ENCODE measurements at regions not wholly inside any gene's neighbourhood (a gene's known extent, or its start where the extent isn't known, plus 50 kb on each side); places are given as distances from the start of the nearest gene placed in this dataset.
A peak's percentile ranks its signal among the peaks of the same experiment; 100 is the strongest.

DNA sequence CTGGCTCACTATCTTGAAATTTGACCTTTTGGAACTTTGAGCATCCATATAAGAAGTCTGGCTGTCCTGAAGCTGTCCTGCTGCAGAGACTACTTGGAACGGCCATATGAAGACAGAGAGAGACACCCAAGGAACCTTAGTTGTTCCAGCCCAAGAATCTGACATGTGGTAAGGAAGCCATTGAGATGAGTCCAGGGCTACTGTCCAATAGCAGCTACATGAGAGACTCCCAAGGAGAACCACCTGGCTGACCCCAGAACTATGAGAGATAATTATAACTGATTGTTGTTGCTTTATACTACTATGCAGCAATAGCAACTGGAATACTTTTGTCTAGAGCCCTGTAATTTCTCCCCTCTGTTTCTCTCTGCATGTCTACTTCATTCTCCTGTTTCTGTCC lies 234.3 kb upstream of the TANK start:
- Histone ChIP-seq H3K27me3 (ENCODE audit: insufficient read depth, low read length) (no peaks in the 10 kb centered on the region), H3K4me1 (ENCODE audit: control insufficient read depth, insufficient read depth, low read length, unreplicated experiment) (peaks cover 34% of the 10 kb centered on the region), H3K36me3 (ENCODE audit: insufficient read depth, low read length) (no peaks in the 10 kb centered on the region), H3K27ac (ENCODE audit: low read depth, low read length) (no peak overlapping the region), H3K4me3 (ENCODE audit: low read depth, low read length) (no peak overlapping the region), H2AFZ (ENCODE audit: low read length, unreplicated experiment) (no peak overlapping the region), H3K79me2 (ENCODE audit: control insufficient read depth, insufficient read depth, low read length, unreplicated experiment) (no peaks in the 10 kb centered on the region)

DNA sequence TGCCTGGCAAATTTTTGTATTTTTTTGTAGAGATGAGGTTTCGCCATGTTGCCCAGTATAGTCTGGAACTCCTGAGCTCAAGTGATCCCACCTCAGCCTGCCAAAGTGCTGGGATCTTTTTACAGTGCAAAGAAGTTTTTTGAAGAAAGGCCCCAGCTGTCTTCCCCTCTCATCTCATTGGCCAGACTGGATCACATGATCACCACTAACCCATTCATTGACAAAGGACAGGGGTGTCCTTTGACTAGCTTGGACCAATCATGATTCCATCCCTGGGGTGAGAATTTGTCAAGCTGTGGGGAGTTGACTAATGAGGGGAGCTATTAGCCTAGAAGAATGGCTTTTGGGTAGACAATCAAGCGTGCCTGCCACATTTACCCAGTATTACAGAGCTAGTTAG lies 232.9 kb upstream of the TANK start:
- Histone ChIP-seq H3K79me2 (ENCODE audit: control insufficient read depth, insufficient read depth, low read length, unreplicated experiment) (no peaks in the 10 kb centered on the region), H3K36me3 (ENCODE audit: insufficient read depth, low read length) (no peaks in the 10 kb centered on the region), H2AFZ (ENCODE audit: low read length, unreplicated experiment) (no peak overlapping the region), H3K4me3 (ENCODE audit: low read depth, low read length) (no peak overlapping the region), H3K27ac (ENCODE audit: low read depth, low read length) (no peak overlapping the region), H3K4me1 (ENCODE audit: control insufficient read depth, insufficient read depth, low read length, unreplicated experiment) (peaks cover 22% of the 10 kb centered on the region), H3K27me3 (ENCODE audit: insufficient read depth, low read length) (no peaks in the 10 kb centered on the region)

DNA sequence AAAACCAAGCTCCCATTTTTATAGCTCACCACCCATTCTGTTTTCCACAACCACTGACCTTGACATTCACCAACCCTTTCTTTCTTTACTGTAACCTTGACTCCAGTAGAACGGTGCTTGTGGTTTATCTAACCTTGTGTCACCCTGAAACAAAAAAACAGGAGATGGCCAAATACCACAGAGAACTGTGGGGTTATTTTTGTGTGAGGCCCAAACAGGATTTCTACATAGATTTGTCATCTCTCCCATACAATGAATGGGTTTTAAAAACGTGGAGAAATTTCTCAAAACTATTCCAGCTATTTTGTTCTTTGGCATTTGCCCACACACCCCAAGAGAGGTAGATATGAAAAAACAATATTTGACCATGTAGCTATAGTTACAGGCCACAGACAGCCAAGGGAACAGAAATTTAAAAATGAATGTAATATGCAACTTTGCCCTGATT lies 231.3 kb upstream of the TANK start:
- Histone ChIP-seq H3K4me1 (ENCODE audit: control insufficient read depth, insufficient read depth, low read length, unreplicated experiment) (peaks cover 34% of the 10 kb centered on the region), H3K4me3 (ENCODE audit: low read depth, low read length) (no peak overlapping the region), H3K79me2 (ENCODE audit: control insufficient read depth, insufficient read depth, low read length, unreplicated experiment) (no peaks in the 10 kb centered on the region), H3K27me3 (ENCODE audit: insufficient read depth, low read length) (no peaks in the 10 kb centered on the region), H2AFZ (ENCODE audit: low read length, unreplicated experiment) (peak overlapping the region; percentile 69), H3K27ac (ENCODE audit: low read depth, low read length) (peak overlapping the region; percentile 87), H3K36me3 (ENCODE audit: insufficient read depth, low read length) (no peaks in the 10 kb centered on the region)

DNA sequence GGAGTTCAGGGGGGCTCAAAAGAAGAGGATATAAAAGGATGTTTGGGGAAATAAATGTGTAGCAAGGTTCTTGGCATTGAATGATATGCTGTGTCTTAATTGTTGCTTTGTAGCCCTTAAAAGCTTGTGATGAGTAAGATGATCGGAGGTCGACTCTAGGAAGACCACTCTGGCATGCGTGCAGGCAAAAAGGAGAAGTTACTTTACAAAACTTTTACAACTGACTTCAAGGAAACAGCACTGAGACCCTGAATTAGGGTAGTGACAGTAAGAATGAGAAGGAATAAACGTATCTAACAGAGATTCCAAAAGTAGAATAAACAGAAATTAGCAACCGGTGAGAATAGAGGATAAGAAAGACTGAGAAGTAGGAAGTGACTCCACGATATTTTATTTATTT lies 228.7 kb upstream of the TANK start:
- Histone ChIP-seq H3K4me3 (ENCODE audit: low read depth, low read length) (no peak overlapping the region), H2AFZ (ENCODE audit: low read length, unreplicated experiment) (no peak overlapping the region), H3K4me1 (ENCODE audit: control insufficient read depth, insufficient read depth, low read length, unreplicated experiment) (peaks cover 34% of the 10 kb centered on the region), H3K79me2 (ENCODE audit: control insufficient read depth, insufficient read depth, low read length, unreplicated experiment) (no peaks in the 10 kb centered on the region), H3K36me3 (ENCODE audit: insufficient read depth, low read length) (no peaks in the 10 kb centered on the region), H3K27ac (ENCODE audit: low read depth, low read length) (no peak overlapping the region), H3K27me3 (ENCODE audit: insufficient read depth, low read length) (no peaks in the 10 kb centered on the region)

DNA sequence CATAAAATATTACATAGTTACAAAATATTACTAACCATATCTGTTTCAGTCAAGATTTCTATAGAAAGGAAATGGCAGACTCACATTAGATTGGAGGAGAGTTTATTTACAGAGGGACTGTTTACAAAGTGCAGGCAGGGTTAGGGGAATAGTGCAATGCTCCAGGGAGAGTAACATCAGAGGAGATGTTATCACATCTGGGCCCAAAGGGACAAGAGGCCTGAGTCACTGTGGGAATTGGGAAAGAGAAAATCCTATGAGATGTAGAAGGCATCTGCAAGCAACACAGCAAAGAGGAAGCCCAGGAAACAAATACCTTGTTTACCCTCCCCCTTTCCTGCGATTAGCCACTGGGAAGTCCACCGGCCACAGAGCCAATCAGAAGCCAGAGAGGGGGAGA lies 227.3 kb upstream of the TANK start:
- H2AFZ ChIP-seq (ENCODE audit: low read length, unreplicated experiment): no peak overlapping the region
- peaks cover 34% of the 10 kb centered on the region for H3K4me1 ChIP-seq (ENCODE audit: control insufficient read depth, insufficient read depth, low read length, unreplicated experiment)
- peak overlapping the region; percentile 8 for H3K27ac ChIP-seq (ENCODE audit: low read depth, low read length)
- no peak overlapping the region for H3K4me3 ChIP-seq (ENCODE audit: low read depth, low read length)
- H3K27me3 ChIP-seq (ENCODE audit: insufficient read depth, low read length): no peaks in the 10 kb centered on the region
- no peaks in the 10 kb centered on the region for H3K36me3 ChIP-seq (ENCODE audit: insufficient read depth, low read length)
- H3K79me2 ChIP-seq (ENCODE audit: control insufficient read depth, insufficient read depth, low read length, unreplicated experiment): no peaks in the 10 kb centered on the region

DNA sequence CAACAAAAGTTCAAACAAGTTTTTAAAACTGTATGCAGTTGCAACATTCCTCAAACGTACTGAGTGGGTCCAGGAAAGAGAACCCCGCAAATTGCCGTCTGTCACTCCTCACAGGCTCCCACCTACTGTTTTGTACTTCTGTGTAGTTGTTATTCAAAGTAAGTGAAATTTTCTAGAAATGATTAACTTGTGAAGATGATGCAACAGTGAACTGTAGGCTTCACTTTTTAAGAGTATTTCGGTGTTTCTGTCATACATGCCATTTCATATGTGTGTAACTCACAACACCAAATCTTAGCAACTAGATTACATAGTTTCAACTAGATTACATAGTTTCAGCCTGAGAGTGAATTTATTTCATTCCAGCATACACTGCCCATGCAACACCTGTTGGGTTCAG lies 226.0 kb upstream of the TANK start:
- Histone ChIP-seq H3K79me2 (ENCODE audit: control insufficient read depth, insufficient read depth, low read length, unreplicated experiment) (no peaks in the 10 kb centered on the region), H2AFZ (ENCODE audit: low read length, unreplicated experiment) (no peak overlapping the region), H3K36me3 (ENCODE audit: insufficient read depth, low read length) (no peaks in the 10 kb centered on the region), H3K4me3 (ENCODE audit: low read depth, low read length) (no peak overlapping the region), H3K4me1 (ENCODE audit: control insufficient read depth, insufficient read depth, low read length, unreplicated experiment) (peaks cover 22% of the 10 kb centered on the region), H3K27ac (ENCODE audit: low read depth, low read length) (no peak overlapping the region), H3K27me3 (ENCODE audit: insufficient read depth, low read length) (no peaks in the 10 kb centered on the region)

DNA sequence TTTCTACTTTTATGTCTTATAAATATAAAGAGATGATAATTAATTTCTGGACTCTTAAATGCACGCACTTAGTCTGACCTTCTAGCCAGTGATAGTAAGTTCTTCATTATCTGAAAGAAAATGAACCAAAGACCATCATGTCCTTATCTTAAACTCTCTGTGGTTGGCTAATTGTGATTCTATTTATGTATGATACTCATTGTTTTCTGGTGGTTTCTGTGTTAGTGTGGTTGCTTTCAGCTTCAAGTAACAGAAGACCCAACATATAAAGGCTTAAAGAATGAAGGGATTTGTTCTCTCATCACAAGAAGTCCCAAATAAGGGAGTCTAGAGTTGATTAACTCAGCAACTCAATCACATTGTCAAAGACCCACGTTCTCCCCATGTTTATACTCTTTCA lies 225.2 kb upstream of the TANK start:
- no peak overlapping the region for H3K27ac ChIP-seq (ENCODE audit: low read depth, low read length)
- H3K79me2 ChIP-seq (ENCODE audit: control insufficient read depth, insufficient read depth, low read length, unreplicated experiment): no peaks in the 10 kb centered on the region
- H3K4me3 ChIP-seq (ENCODE audit: low read depth, low read length): no peak overlapping the region
- peaks cover 15% of the 10 kb centered on the region for H3K4me1 ChIP-seq (ENCODE audit: control insufficient read depth, insufficient read depth, low read length, unreplicated experiment)
- no peak overlapping the region for H2AFZ ChIP-seq (ENCODE audit: low read length, unreplicated experiment)
- no peaks in the 10 kb centered on the region for H3K27me3 ChIP-seq (ENCODE audit: insufficient read depth, low read length)
- no peaks in the 10 kb centered on the region for H3K36me3 ChIP-seq (ENCODE audit: insufficient read depth, low read length)

DNA sequence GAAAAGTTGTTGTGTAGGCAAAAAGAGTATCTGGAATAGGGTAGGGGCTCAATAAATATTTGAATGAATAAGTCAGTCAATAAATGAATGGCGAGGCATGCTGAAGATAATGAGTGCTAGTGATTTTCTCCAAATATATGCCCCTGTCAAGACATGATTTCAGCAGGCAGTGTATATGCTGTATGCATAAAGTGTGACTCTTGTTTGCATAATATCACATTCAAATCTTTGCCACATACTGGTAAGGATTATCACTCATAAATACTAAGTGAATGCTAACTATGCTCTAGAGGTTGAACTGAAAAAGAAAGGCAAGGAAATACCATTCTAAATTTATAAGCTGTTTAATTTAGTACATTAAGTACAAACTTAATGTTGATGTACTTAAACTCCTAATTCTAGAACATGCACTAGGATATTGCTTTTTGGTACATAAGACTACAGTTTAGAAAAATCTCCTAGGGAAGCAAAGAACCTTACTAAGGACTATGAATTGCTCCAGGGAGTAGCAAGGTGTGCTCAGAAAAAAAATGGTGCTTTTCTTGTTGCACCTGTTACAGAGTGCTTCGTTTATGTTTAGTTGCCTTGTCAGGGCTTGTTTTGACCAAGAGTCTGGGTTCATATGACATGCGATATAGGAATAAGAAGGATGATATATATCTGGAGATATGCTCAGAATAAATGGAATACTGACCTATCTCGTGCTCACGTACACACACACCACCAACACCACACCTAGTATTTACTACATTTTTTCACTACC lies 224.0 kb upstream of the TANK start:
- no peaks in the 10 kb centered on the region for H3K27me3 ChIP-seq (ENCODE audit: insufficient read depth, low read length)
- H3K4me3 ChIP-seq (ENCODE audit: low read depth, low read length): no peak overlapping the region
- no peaks in the 10 kb centered on the region for H3K36me3 ChIP-seq (ENCODE audit: insufficient read depth, low read length)
- H3K27ac ChIP-seq (ENCODE audit: low read depth, low read length): no peak overlapping the region
- H3K4me1 ChIP-seq (ENCODE audit: control insufficient read depth, insufficient read depth, low read length, unreplicated experiment): peaks cover 22% of the 10 kb centered on the region
- H2AFZ ChIP-seq (ENCODE audit: low read length, unreplicated experiment): no peak overlapping the region
- H3K79me2 ChIP-seq (ENCODE audit: control insufficient read depth, insufficient read depth, low read length, unreplicated experiment): no peaks in the 10 kb centered on the region

DNA sequence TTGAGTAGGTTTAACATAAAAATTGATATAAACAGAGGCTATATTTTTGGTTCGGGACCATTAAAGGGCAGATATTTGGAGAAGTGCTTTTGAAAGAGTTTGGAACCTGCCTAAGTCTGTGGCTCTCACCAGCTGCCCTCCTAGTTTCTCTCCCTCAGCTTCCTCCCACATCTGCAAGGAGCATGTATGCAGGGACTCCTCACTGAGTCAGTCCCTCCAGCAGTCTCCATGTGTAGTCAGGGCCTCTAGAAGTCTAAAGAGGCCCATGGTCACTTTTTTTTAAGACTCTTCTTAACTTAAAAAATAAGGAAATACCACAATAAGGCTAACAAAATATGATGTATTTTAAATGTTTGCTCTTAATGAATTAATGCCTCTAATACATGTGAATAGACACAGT lies 220.0 kb upstream of the TANK start:
- Histone ChIP-seq H2AFZ (ENCODE audit: low read length, unreplicated experiment) (no peak overlapping the region), H3K27me3 (ENCODE audit: insufficient read depth, low read length) (no peaks in the 10 kb centered on the region), H3K4me3 (ENCODE audit: low read depth, low read length) (no peak overlapping the region), H3K36me3 (ENCODE audit: insufficient read depth, low read length) (no peaks in the 10 kb centered on the region), H3K4me1 (ENCODE audit: control insufficient read depth, insufficient read depth, low read length, unreplicated experiment) (peaks cover 13% of the 10 kb centered on the region), H3K27ac (ENCODE audit: low read depth, low read length) (no peak overlapping the region), H3K79me2 (ENCODE audit: control insufficient read depth, insufficient read depth, low read length, unreplicated experiment) (no peaks in the 10 kb centered on the region)

DNA sequence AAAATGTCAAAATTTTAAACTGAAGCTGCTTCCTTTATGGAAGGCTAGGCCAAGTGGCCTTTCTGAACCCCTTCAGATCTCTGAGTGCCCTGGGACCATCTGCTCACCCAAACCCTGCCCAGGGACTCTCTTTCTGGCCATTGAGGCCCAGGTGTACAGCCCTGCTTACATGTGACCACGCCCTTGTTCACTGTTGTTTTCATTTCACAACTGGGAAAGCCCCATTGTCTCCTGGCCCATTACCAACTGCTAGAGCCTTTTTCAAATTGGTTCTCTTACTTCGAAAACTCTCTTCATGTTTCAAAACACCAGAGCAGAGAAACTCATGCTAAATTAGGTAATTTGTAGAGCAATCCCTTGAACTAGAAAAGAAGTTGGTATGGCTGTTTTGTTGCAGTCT lies 219.5 kb upstream of the TANK start:
- H3K27ac ChIP-seq (ENCODE audit: low read depth, low read length): no peak overlapping the region
- H3K4me3 ChIP-seq (ENCODE audit: low read depth, low read length): no peak overlapping the region
- no peak overlapping the region for H2AFZ ChIP-seq (ENCODE audit: low read length, unreplicated experiment)
- H3K36me3 ChIP-seq (ENCODE audit: insufficient read depth, low read length): no peaks in the 10 kb centered on the region
- H3K4me1 ChIP-seq (ENCODE audit: control insufficient read depth, insufficient read depth, low read length, unreplicated experiment): peaks cover 13% of the 10 kb centered on the region
- no peaks in the 10 kb centered on the region for H3K27me3 ChIP-seq (ENCODE audit: insufficient read depth, low read length)
- H3K79me2 ChIP-seq (ENCODE audit: control insufficient read depth, insufficient read depth, low read length, unreplicated experiment): no peaks in the 10 kb centered on the region

DNA sequence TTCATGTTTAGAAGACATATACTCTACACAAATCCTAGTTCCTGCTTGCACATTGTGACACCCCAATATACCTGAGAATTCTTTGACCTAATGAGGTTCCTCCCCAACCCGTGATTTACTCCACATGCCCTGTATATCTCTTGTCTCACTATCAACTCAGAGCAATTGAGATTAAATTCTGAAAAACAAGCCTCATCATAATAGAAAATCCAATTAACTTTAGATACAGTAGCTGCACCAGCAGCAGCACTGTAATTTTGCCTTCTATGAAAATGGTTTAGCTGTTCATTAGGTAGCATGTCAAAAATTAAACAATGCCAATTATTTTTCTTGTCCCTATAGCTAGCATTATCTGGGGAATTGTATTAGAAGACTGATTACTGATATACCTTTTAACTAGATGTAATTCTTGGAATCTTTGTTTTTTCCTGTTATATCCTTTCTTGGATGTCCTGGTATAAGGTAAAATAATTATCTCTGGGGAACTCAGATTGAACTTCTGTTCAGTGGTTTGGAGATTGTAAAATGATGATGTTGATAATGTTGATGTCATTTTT lies 218.9 kb upstream of the TANK start:
- no peaks in the 10 kb centered on the region for H3K27me3 ChIP-seq (ENCODE audit: insufficient read depth, low read length)
- no peak overlapping the region for H3K27ac ChIP-seq (ENCODE audit: low read depth, low read length)
- no peaks in the 10 kb centered on the region for H3K36me3 ChIP-seq (ENCODE audit: insufficient read depth, low read length)
- peaks cover 13% of the 10 kb centered on the region for H3K4me1 ChIP-seq (ENCODE audit: control insufficient read depth, insufficient read depth, low read length, unreplicated experiment)
- H3K4me3 ChIP-seq (ENCODE audit: low read depth, low read length): no peak overlapping the region
- no peaks in the 10 kb centered on the region for H3K79me2 ChIP-seq (ENCODE audit: control insufficient read depth, insufficient read depth, low read length, unreplicated experiment)
- no peak overlapping the region for H2AFZ ChIP-seq (ENCODE audit: low read length, unreplicated experiment)

Measured in ACC112 (cell line).